CD14-positive monocyte (primary cell): ENCODE measurements at regions not wholly inside any gene's neighbourhood (a gene's known extent, or its start where the extent isn't known, plus 50 kb on each side); places are given as distances from the start of the nearest gene placed in this dataset.

Source experiments
- DNase-seq, 3 donors: peaks; one replicate each; pipeline ENCODE4 v3.0.0-alpha.2; 2011 to 2022
- H2AFZ ChIP-seq: 2 replicates; pipeline ENCODE4 v1.6.0; 2012; ENCODE audit warnings: mild to moderate bottlenecking, low read depth, low read length, inconsistent platforms; ENCODE audit not compliant: insufficient read depth, poor library complexity, severe bottlenecking
- H3K27ac ChIP-seq, 2 donors: 1 replicate in 1 of 2; 2 replicates in 1 of 2; pipeline ENCODE4 v1.5.1; 2012 to 2013; ENCODE audit warnings: low read length in 2 of 2, control low read depth in 1 of 2, inconsistent platforms in 1 of 2, low read depth in 1 of 2, mild to moderate bottlenecking in 1 of 2
- H3K27me3 ChIP-seq, 2 donors: one replicate each; pipeline versions ENCODE4 v1.6.0 to v1.6.1; 2011 to 2013; ENCODE audit warnings: low read length in 2 of 2; ENCODE audit not compliant: control insufficient read depth in 2 of 2, insufficient read depth in 2 of 2
- H3K36me3 ChIP-seq, 2 donors: replicated peaks in 1 of 2; 1 replicate in 1 of 2; 2 replicates in 1 of 2; pipeline versions ENCODE4 v1.5.1 to v1.6.1; 2012 to 2013; ENCODE audit warnings: low read length in 2 of 2, control low read depth in 1 of 2, inconsistent platforms in 1 of 2, mild to moderate bottlenecking in 1 of 2; ENCODE audit not compliant: insufficient read depth in 2 of 2, control insufficient read depth in 1 of 2
- H3K4me1 ChIP-seq, 2 donors: 1 replicate in 1 of 2; 2 replicates in 1 of 2; pipeline versions ENCODE4 v1.5.1 to v1.6.1; 2012 to 2013; ENCODE audit warnings: low read length in 2 of 2, control low read depth in 1 of 2, inconsistent platforms in 1 of 2, mild to moderate bottlenecking in 1 of 2, moderate library complexity in 1 of 2; ENCODE audit not compliant: insufficient read depth in 2 of 2, control insufficient read depth in 1 of 2
- H3K4me2 ChIP-seq: replicated peaks from 2 replicates; pipeline ENCODE3; 2012; ENCODE audit warnings: low read length, moderate library complexity, mild to moderate bottlenecking; ENCODE audit not compliant: poor library complexity, severe bottlenecking; ENCODE audit errors: extremely low read depth
- H3K4me3 ChIP-seq, 3 experiments: fragments of 200-600 bp in 1 of 3; sonication (generic) in 1 of 3; replicated peaks in 1 of 3; 1 replicate in 2 of 3; 2 replicates in 1 of 3; pipeline ENCODE4 v1.5.1; 2011 to 2013; ENCODE audit warnings: low read length in 3 of 3, mild to moderate bottlenecking in 3 of 3, control low read depth in 2 of 3, low read depth in 2 of 3, inconsistent platforms in 1 of 3, moderate library complexity in 1 of 3
- H3K79me2 ChIP-seq: 2 replicates; pipeline ENCODE4 v1.6.0; 2012; ENCODE audit warnings: mild to moderate bottlenecking, control low read depth, inconsistent platforms, low read length, moderate library complexity; ENCODE audit not compliant: insufficient read depth
- H3K9ac ChIP-seq: 2 replicates; pipeline ENCODE4 v1.6.0; 2017; ENCODE audit warnings: low read length, mild to moderate bottlenecking; ENCODE audit not compliant: insufficient read depth, poor library complexity, severe bottlenecking
- H3K9me3 ChIP-seq, 2 donors: replicated peaks in 1 of 2; 1 replicate in 1 of 2; 2 replicates in 1 of 2; pipeline versions ENCODE4 v1.5.1 to v1.6.1; 2012 to 2013; ENCODE audit warnings: low read length in 2 of 2, control low read depth in 1 of 2; ENCODE audit not compliant: control insufficient read depth in 1 of 2, insufficient read depth in 1 of 2
- H4K20me1 ChIP-seq: 2 replicates; pipeline ENCODE4 v1.6.0; 2012; ENCODE audit warnings: mild to moderate bottlenecking, low read length, control low read depth, moderate library complexity; ENCODE audit not compliant: insufficient read depth
- H3K27ac Mint-ChIP-seq, 7 donors: one replicate each; pipeline ENCODE4 v1.8.0; 2020; ENCODE audit warnings: mild to moderate bottlenecking in 7 of 7, mixed read lengths in 7 of 7, moderate library complexity in 6 of 7, inconsistent platforms in 2 of 7
- H3K27me3 Mint-ChIP-seq, 3 donors: one replicate each; pipeline ENCODE4 v1.8.0; 2021 to 2022; ENCODE audit warnings: low read depth in 3 of 3, mild to moderate bottlenecking in 3 of 3, mixed read lengths in 3 of 3, moderate library complexity in 3 of 3, inconsistent platforms in 1 of 3
- H3K36me3 Mint-ChIP-seq, 2 donors: one replicate each; pipeline ENCODE4 v1.8.0; 2020; ENCODE audit warnings: mixed read lengths in 2 of 2, inconsistent platforms in 1 of 2, mild to moderate bottlenecking in 1 of 2
- H3K4me1 Mint-ChIP-seq: one replicate; pipeline ENCODE4 v1.8.0; 2020; ENCODE audit warnings: mild to moderate bottlenecking, mixed read lengths
- H3K4me3 Mint-ChIP-seq, 2 donors: one replicate each; pipeline ENCODE4 v1.8.0; 2020; ENCODE audit warnings: mild to moderate bottlenecking in 2 of 2, mixed read lengths in 2 of 2, moderate library complexity in 1 of 2
- H3K9me3 Mint-ChIP-seq, 7 donors: one replicate each; pipeline ENCODE4 v1.8.0; 2020 to 2022; ENCODE audit warnings: mixed read lengths in 7 of 7, mild to moderate bottlenecking in 6 of 7, moderate library complexity in 6 of 7, inconsistent platforms in 2 of 7
- WGBS: methylation state at CpG from one replicate; pipeline ENCODE4 v1.1.5; 2013; ENCODE audit warnings: missing lambda C conversion rate; ENCODE audit not compliant: insufficient coverage; 5-methylcytosine and 5-hydroxymethylcytosine counted together
- intact Hi-C, 2 donors: fragments of 100-400 bp; cut with micrococcal nuclease; formaldehyde crosslinking; loops; one replicate each; pipeline versions ENCODE4 v1.15.0 to v1.15.1; 2023
- TF ChIP-seq, protein P1 (sequence below): fragments of 200-600 bp; IDR thresholded peaks from one replicate; pipeline ENCODE4 v1.8.0; 2022; ENCODE audit warnings: antibody characterized with exemption, mild to moderate bottlenecking

DNA sequence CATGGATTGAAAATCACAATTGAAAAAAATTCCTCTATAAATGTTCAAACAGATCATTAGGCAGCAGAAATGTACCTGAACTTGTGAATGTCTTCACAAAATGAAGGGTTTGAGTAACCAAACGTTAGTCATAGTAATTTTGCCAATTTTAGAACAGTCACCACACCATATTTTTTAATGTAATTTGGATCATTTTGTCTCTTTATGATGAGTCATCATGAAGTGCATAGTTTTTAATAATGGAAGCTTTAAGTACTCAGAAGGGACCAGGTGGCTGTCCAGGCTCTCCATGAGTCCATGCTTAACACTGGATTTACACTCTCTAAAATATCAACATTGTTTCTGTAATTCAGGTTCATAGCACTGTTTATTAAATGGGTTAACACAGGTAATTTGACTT is 219.2 kb downstream of the ETV1 start:
- no peaks in the 10 kb centered on the region for H3K4me1 ChIP-seq
- TF ChIP-seq, protein P1, sequence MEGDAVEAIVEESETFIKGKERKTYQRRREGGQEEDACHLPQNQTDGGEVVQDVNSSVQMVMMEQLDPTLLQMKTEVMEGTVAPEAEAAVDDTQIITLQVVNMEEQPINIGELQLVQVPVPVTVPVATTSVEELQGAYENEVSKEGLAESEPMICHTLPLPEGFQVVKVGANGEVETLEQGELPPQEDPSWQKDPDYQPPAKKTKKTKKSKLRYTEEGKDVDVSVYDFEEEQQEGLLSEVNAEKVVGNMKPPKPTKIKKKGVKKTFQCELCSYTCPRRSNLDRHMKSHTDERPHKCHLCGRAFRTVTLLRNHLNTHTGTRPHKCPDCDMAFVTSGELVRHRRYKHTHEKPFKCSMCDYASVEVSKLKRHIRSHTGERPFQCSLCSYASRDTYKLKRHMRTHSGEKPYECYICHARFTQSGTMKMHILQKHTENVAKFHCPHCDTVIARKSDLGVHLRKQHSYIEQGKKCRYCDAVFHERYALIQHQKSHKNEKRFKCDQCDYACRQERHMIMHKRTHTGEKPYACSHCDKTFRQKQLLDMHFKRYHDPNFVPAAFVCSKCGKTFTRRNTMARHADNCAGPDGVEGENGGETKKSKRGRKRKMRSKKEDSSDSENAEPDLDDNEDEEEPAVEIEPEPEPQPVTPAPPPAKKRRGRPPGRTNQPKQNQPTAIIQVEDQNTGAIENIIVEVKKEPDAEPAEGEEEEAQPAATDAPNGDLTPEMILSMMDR, result no peak
- intact Hi-C loops, result no loop called here
- peaks cover 0 to 6% of the 10 kb centered on the region in 2 donors for H3K9me3 ChIP-seq
- H4K20me1 ChIP-seq, result no peaks in the 10 kb centered on the region
- no peaks in the 10 kb centered on the region for H3K36me3 Mint-ChIP-seq
- no CpG with 5 or more reads among the region's 1 CpG for WGBS
- H3K4me2 ChIP-seq, result no peak overlapping the region
- no peak overlapping the region for H3K27ac ChIP-seq
- H3K4me1 Mint-ChIP-seq, result no peaks in the 10 kb centered on the region
- H3K27me3 Mint-ChIP-seq, result no peaks in the 10 kb centered on the region
- H3K4me3 Mint-ChIP-seq, result no peak overlapping the region
- H3K4me3 ChIP-seq, result no peak overlapping the region
- H3K79me2 ChIP-seq, result no peaks in the 10 kb centered on the region
- peaks cover 0 to 11% (median 7%) of the 10 kb centered on the region in 7 donors for H3K9me3 Mint-ChIP-seq
- H3K9ac ChIP-seq, result no peak overlapping the region
- no peaks in the 10 kb centered on the region for H3K27me3 ChIP-seq
- no peaks in the 10 kb centered on the region for H3K36me3 ChIP-seq
- no peak overlapping the region for H3K27ac Mint-ChIP-seq
- no peak overlapping the region for H2AFZ ChIP-seq
- no peak for DNase-seq

DNA sequence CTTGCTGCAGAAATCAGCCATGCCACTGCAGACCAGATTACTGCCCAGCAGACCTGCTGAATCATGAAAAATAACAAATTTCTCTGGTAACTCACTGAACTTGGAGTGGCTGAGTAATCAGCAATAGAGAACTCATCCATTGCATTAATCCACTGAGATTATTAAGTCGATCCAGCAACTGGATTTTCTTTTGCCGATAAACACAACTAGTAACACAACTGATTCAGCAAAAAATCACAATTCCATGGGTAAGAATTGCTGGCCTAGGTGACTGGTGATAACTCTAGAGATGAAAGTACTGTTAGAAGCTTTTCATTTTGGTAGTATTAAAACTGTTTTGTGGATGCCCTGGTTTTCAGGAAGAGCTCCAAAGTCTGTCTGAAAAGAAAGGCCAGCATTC is 214.5 kb downstream of the ETV1 start:
- no peaks in the 10 kb centered on the region for H3K79me2 ChIP-seq
- H3K27me3 ChIP-seq, result no peaks in the 10 kb centered on the region
- no peak overlapping the region for H3K4me3 ChIP-seq
- H3K4me3 Mint-ChIP-seq, result no peak overlapping the region
- H3K36me3 ChIP-seq, result no peaks in the 10 kb centered on the region
- H2AFZ ChIP-seq, result no peak overlapping the region
- H3K4me1 Mint-ChIP-seq, result no peaks in the 10 kb centered on the region
- H3K27ac Mint-ChIP-seq, result no peak overlapping the region
- H3K27ac ChIP-seq, result no peak overlapping the region
- H3K27me3 Mint-ChIP-seq, result no peaks in the 10 kb centered on the region
- H3K4me1 ChIP-seq, result no peaks in the 10 kb centered on the region
- H3K9ac ChIP-seq, result no peak overlapping the region
- H3K4me2 ChIP-seq, result no peak overlapping the region
- TF ChIP-seq, protein P1, result no peak
- H4K20me1 ChIP-seq, result no peaks in the 10 kb centered on the region
- peaks cover 0 to 6% of the 10 kb centered on the region in 2 donors for H3K9me3 ChIP-seq
- WGBS, result no CpG with 5 or more reads among the region's 2 CpGs
- H3K9me3 Mint-ChIP-seq, result peaks cover 0 to 6% (median 0%) of the 10 kb centered on the region in 7 donors
- no peaks in the 10 kb centered on the region for H3K36me3 Mint-ChIP-seq
- no peak for DNase-seq
- intact Hi-C loops, result no loop called here
